Choroid plexus epithelial cell (primary cell): ENCODE measurements at regions not wholly inside any gene's neighbourhood (a gene's known extent, or its start where the extent isn't known, plus 50 kb on each side); places are given as distances from the start of the nearest gene placed in this dataset.

Source experiments
- DNase-seq: peaks from one replicate; pipeline ENCODE4 v3.0.0-alpha.2; 2010; ENCODE audit warnings: low read depth
- H3K4me3 ChIP-seq: 2 replicates; pipeline ENCODE4 v1.5.1; 2011; ENCODE audit warnings: low read depth, mild to moderate bottlenecking, control low read depth, low read length, moderate library complexity
- TF ChIP-seq, protein P1 (sequence below): conservative IDR thresholded peaks from 2 replicates; pipeline ENCODE4 v1.5.1; 2011; ENCODE audit warnings: low read depth, mild to moderate bottlenecking, control low read depth, inconsistent platforms, low read length, moderate library complexity

- TF ChIP-seq, protein P1, sequence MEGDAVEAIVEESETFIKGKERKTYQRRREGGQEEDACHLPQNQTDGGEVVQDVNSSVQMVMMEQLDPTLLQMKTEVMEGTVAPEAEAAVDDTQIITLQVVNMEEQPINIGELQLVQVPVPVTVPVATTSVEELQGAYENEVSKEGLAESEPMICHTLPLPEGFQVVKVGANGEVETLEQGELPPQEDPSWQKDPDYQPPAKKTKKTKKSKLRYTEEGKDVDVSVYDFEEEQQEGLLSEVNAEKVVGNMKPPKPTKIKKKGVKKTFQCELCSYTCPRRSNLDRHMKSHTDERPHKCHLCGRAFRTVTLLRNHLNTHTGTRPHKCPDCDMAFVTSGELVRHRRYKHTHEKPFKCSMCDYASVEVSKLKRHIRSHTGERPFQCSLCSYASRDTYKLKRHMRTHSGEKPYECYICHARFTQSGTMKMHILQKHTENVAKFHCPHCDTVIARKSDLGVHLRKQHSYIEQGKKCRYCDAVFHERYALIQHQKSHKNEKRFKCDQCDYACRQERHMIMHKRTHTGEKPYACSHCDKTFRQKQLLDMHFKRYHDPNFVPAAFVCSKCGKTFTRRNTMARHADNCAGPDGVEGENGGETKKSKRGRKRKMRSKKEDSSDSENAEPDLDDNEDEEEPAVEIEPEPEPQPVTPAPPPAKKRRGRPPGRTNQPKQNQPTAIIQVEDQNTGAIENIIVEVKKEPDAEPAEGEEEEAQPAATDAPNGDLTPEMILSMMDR, result no peak
- no peak for DNase-seq
- H3K4me3 ChIP-seq, result no peak overlapping the region
These were observed 294.2 kb downstream of the LMX1A start for GRCh38 chr1:165062346-165062745.

DNA sequence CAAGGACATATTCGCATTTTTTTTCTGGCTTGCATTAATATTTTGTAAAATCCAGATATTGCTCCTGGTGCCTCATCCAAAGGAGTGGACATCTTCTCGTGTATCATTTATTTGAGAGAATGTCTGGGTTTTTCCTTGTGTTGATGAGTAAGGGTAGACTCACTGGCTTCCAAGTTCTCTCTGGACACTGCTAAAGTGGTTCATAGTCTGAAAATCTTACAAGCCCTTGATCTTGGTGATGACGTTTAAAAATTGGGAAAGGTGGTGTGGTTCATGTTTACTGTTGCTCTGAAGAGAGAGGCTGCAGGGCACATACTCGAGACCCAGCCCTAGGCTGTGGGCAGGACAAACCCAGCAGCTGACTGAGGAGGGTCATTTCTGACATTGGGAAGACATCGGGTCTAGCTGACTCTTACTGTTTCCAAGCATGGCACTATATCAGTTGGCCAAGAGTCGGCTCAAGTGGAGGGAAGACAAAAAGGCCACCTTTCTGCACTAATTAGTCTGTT lies 296.2 kb downstream of the LMX1A start:
- TF ChIP-seq, protein P1, result no peak

DNA sequence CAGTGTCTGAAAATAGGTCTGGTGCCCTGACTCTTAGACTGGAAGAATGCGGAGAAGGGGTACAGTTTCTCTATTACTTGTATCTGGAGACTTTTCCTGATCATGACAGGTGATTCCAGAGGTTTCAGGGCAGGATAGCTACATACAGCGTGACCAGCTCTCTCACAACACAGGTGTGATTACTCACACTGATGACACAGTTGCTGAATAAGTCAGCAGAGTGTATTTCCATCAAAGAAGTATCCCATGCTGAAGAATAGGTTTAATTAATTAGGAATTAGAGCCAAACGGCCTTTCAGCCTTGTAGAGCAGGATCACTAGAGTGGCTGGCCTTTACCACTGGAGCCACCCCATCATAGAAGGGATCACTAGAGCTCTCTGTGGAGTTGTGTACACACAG lies 298.6 kb downstream of the LMX1A start:
- no peak overlapping the region for H3K4me3 ChIP-seq
- TF ChIP-seq, protein P1, result no peak
- no peak for DNase-seq

More for the DNA sequence above, 296.2 kb downstream of the LMX1A start:
- H3K4me3 ChIP-seq, result no peak overlapping the region
- DNase-seq, result no peak

DNA sequence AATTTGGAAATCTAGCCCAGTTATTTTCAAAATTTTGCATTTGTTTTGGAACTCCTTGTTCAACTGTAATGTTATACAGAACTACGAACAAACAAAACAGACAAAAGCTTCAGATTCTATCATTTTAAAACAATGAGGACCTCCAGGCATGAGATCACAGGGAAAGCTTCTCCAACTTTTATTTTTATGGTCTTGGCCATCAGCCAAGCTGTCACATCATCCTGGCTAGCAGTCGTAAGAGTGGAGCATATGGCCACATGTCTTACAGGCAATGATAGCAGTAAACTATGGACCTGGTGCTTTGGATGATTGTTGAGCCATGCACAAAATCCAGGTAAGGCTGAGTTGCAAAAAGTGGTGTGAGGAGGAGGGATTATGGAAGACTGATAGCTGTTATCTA lies 299.6 kb downstream of the LMX1A start:
- no peak for DNase-seq
- TF ChIP-seq, protein P1, result no peak
- H3K4me3 ChIP-seq, result no peak overlapping the region

DNA sequence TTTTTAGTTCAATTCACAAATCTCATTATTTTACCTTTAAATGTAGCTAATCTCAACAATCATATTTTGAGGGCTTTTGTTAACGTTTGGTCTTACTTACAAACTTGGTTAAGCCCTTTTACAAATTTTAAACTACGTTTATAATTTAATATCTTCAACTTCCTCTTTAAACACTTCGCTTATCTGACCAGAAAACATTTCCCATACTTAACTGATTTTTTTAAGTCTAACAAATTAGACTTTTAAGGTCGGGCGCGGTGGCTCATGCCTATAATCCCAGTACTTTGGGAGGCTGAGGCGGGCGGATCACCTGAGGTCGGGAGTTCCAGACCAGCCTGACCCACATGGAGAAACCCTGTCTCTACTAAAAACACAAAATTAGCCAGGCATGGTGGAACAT lies 300.9 kb downstream of the LMX1A start:
- no peak for DNase-seq
- TF ChIP-seq, protein P1, result no peak
- no peak overlapping the region for H3K4me3 ChIP-seq

DNA sequence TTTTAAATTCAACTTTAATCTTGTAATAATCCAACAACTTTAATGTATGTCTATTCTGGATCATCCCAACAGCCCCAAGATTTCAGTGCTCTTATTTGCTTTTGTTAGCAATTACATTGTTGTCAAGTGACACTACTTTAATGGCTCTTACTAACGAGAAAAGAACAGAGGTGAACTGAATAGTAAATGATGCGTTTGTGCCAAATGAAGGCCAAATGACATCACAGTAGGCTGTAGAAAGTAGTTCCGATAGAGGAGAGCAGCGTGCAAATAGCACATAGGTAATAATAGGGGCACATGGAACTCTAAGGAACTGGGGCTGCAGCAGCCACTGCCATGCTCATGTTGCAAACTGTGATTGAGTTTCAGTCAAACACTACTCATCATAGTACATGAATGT lies 301.9 kb downstream of the LMX1A start:
- TF ChIP-seq, protein P1, result no peak
- no peak overlapping the region for H3K4me3 ChIP-seq

GRCh38 chr1:165053351-165053750 lies 303.2 kb downstream of the LMX1A start:
- TF ChIP-seq, protein P1, result no peak
- DNase-seq, result no peak
- H3K4me3 ChIP-seq, result no peak overlapping the region

More for the DNA sequence above, 301.9 kb downstream of the LMX1A start:
- DNase-seq, result no peak
